Sigmoid colon (tissue), 6 donors: ENCODE measurements at regions not wholly inside any gene's neighbourhood (a gene's known extent, or its start where the extent isn't known, plus 50 kb on each side); places are given as distances from the start of the nearest gene placed in this dataset.

Experiments used
- DNase-seq: peaks from one replicate; pipeline ENCODE4 v3.0.0-alpha.2; 2019
- H3K27ac ChIP-seq, 4 donors: fragments of 200-600 bp; sonication (generic); one replicate each; pipeline ENCODE4 v1.5.1; 2016 to 2019; ENCODE audit warnings: mild to moderate bottlenecking in 1 of 4
- H3K27me3 ChIP-seq, 3 donors: fragments of 200-600 bp; sonication (generic); one replicate each; pipeline ENCODE4 v1.5.1; 2019; ENCODE audit warnings: mild to moderate bottlenecking in 1 of 3
- H3K36me3 ChIP-seq, 4 donors: fragments of 200-600 bp; sonication (generic); one replicate each; pipeline ENCODE4 v1.5.1; 2016 to 2019
- H3K4me1 ChIP-seq, 4 donors: fragments of 200-600 bp; sonication (generic); one replicate each; pipeline ENCODE4 v1.5.1; 2017 to 2019
- H3K4me3 ChIP-seq, 4 donors: fragments of 200-600 bp; sonication (generic); one replicate each; pipeline ENCODE4 v1.5.1; 2017 to 2019; ENCODE audit warnings: mild to moderate bottlenecking in 2 of 4, moderate library complexity in 1 of 4
- H3K9me3 ChIP-seq, 4 donors: fragments of 200-600 bp in 3 of 4; sonication (generic) in 3 of 4; one replicate each; pipeline versions ENCODE4 v1.5.1 to v1.6.1; 2013 to 2019
- EP300 ChIP-seq, 4 donors: sonication (generic); formaldehyde crosslinking; IDR thresholded peaks; one replicate each; pipeline ENCODE4 v1.6.1; 2017; ENCODE audit warnings: antibody characterized with exemption in 4 of 4
- POLR2A ChIP-seq, 2 donors: fragments of 450-650 bp; IDR thresholded peaks; one replicate each; pipeline ENCODE4 v1.6.1; 2016; ENCODE audit warnings: antibody characterized with exemption in 2 of 2, mild to moderate bottlenecking in 2 of 2, moderate library complexity in 2 of 2
- POLR2AphosphoS5 ChIP-seq, 4 donors: sonication (generic); formaldehyde crosslinking; IDR thresholded peaks; one replicate each; pipeline ENCODE4 v1.6.1; 2017; ENCODE audit warnings: antibody characterized with exemption in 4 of 4
- WGBS, 2 donors: extraction: QIAGEN DNeasy Blood & Tissue Kit; methylation state at CpG; one replicate each; pipeline ENCODE4 v1.1.7; 2013; 5-methylcytosine and 5-hydroxymethylcytosine counted together
- intact Hi-C: fragments of 100-400 bp; cut with DNase I; formaldehyde crosslinking; loops from one replicate; pipeline ENCODE4 v1.15.1; 2023
- TF ChIP-seq, protein P1 (sequence below), 4 experiments: fragments of 450-650 bp in 3 of 4; fragments of 200-600 bp in 1 of 4; IDR thresholded peaks; one replicate each; pipeline ENCODE4 v1.5.1; 2016 to 2019; ENCODE audit warnings: antibody characterized with exemption in 4 of 4, mild to moderate bottlenecking in 3 of 4, moderate library complexity in 2 of 4
- donor health status: healthy with polysubstance abuse.
- donor health status: healthy.

DNA sequence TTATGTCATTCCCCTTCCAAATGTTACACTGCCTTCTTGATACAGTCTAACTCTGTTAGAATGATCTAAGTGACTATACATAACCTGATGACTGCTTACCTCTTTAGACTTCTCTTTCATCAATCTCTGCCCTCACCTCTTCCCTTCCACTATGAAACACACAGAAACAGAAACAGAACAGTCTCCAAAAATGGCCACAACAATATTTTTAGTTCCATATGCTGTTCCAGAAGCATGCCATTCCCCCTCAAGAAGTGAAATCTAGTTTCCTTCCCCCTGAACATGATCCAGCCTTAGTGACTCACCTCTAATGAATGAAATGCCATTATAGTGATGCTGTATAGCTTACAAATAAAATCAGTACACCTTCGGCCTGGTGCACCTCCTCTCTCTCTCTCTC is 229.3 kb upstream of the TENT5A start:
- H3K4me3 ChIP-seq: no peak overlapping the region
- peaks cover 0 to 3% (median 0%) of the 10 kb centered on the region in 4 donors for H3K4me1 ChIP-seq
- no peaks in the 10 kb centered on the region for H3K36me3 ChIP-seq
- intact Hi-C loops: no loop called here
- WGBS, 2 donors: 39 to 68% methylated on average over 1 of the region's 1 CpG
- no peaks in the 10 kb centered on the region for H3K27me3 ChIP-seq
- no peak overlapping the region for H3K27ac ChIP-seq
- H3K9me3 ChIP-seq: peaks cover 0 to 7% (median 0%) of the 10 kb centered on the region in 4 donors
- TF ChIP-seq, protein P1, sequence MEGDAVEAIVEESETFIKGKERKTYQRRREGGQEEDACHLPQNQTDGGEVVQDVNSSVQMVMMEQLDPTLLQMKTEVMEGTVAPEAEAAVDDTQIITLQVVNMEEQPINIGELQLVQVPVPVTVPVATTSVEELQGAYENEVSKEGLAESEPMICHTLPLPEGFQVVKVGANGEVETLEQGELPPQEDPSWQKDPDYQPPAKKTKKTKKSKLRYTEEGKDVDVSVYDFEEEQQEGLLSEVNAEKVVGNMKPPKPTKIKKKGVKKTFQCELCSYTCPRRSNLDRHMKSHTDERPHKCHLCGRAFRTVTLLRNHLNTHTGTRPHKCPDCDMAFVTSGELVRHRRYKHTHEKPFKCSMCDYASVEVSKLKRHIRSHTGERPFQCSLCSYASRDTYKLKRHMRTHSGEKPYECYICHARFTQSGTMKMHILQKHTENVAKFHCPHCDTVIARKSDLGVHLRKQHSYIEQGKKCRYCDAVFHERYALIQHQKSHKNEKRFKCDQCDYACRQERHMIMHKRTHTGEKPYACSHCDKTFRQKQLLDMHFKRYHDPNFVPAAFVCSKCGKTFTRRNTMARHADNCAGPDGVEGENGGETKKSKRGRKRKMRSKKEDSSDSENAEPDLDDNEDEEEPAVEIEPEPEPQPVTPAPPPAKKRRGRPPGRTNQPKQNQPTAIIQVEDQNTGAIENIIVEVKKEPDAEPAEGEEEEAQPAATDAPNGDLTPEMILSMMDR (IDR thresholded peaks at IDR 0.05): no peak
- TF ChIP-seq EP300 (IDR thresholded peaks at IDR 0.05) (no peak), POLR2A (IDR thresholded peaks at IDR 0.05) (no peak), POLR2AphosphoS5 (IDR thresholded peaks at IDR 0.05) (no peak)
- no peak for DNase-seq

- TF ChIP-seq POLR2AphosphoS5 (IDR thresholded peaks at IDR 0.05) (no peak), EP300 (IDR thresholded peaks at IDR 0.05) (no peak), POLR2A (IDR thresholded peaks at IDR 0.05) (no peak)
- TF ChIP-seq, protein P1 (IDR thresholded peaks at IDR 0.05): no peak
- intact Hi-C loops: no loop called here
- H3K4me1 ChIP-seq: peaks cover 0 to 3% (median 0%) of the 10 kb centered on the region in 4 donors
- H3K9me3 ChIP-seq: peaks cover 0 to 7% (median 0%) of the 10 kb centered on the region in 4 donors
- DNase-seq: no peak
- H3K36me3 ChIP-seq: no peaks in the 10 kb centered on the region
- no peak overlapping the region for H3K4me3 ChIP-seq
- WGBS, 2 donors: 91% methylated on average over 1 of the region's 1 CpG
- H3K27ac ChIP-seq: no peak overlapping the region
- H3K27me3 ChIP-seq: no peaks in the 10 kb centered on the region
Observed at GRCh38 chr6:81979767-81980166, 227.3 kb upstream of the TENT5A start.

- intact Hi-C loops: no loop called here
- DNase-seq: no peak
- Histone ChIP-seq H3K36me3 (no peaks in the 10 kb centered on the region), H3K4me3 (no peak overlapping the region), H3K27ac (no peak overlapping the region), H3K9me3 (peaks cover 0 to 7% (median 2%) of the 10 kb centered on the region in 4 donors), H3K4me1 (peaks cover 0 to 3% (median 0%) of the 10 kb centered on the region in 4 donors), H3K27me3 (no peaks in the 10 kb centered on the region)
- TF ChIP-seq, protein P1 (IDR thresholded peaks at IDR 0.05): no peak
- no peak for TF ChIP-seq POLR2AphosphoS5 (IDR thresholded peaks at IDR 0.05)
- no peak for TF ChIP-seq POLR2A (IDR thresholded peaks at IDR 0.05)
- TF ChIP-seq EP300 (IDR thresholded peaks at IDR 0.05): no peak
Observed at GRCh38 chr6:81979329-81979728, 226.8 kb upstream of the TENT5A start.

DNA sequence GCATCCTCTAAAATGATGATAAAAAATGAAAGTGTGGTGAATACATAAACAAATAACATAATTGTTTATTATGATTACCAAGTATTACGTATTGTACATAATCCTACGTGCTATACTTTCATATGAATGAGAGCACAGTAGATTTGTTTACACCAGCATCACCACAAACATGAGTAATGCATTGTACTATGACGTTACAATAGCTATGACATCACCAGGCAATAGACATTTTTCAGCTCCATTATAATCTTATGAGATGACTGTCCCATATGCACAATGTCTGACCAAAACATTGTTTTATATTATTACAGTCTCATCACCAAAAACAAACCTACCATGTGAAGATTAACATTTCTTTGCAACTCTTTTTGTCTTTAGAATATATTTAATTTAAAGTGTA is 225.7 kb upstream of the TENT5A start:
- Histone ChIP-seq H3K27ac (no peak overlapping the region), H3K4me3 (no peak overlapping the region), H3K9me3 (peaks cover 0 to 7% (median 2%) of the 10 kb centered on the region in 4 donors), H3K27me3 (no peaks in the 10 kb centered on the region), H3K4me1 (peaks cover 0 to 3% (median 0%) of the 10 kb centered on the region in 4 donors), H3K36me3 (no peaks in the 10 kb centered on the region)
- no peak for DNase-seq
- no peak for TF ChIP-seq EP300 (IDR thresholded peaks at IDR 0.05)
- WGBS, 2 donors: 66 to 82% methylated on average over 3 of the region's 3 CpGs
- intact Hi-C loops: no loop called here

DNA sequence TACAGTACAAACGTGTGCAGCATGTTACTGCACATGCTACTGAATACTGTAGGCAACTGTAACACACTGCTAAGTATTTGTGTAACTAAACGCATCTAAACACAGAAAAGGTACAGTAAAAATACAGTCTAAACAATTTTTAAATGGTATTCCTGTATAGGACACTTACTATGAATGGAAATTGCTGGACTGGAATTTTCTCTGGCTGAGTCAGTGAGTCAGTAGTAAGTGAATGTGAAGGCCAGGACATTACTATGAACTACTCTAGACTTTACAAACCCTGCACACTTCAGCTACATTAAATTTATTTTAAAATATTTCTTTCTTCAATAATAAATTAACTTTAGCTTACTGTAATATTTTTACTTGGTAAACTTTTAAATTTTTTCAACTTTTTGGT is 225.0 kb upstream of the TENT5A start:
- no peak overlapping the region for H3K4me3 ChIP-seq
- no peaks in the 10 kb centered on the region for H3K27me3 ChIP-seq
- peaks cover 0 to 7% (median 2%) of the 10 kb centered on the region in 4 donors for H3K9me3 ChIP-seq
- intact Hi-C loops: no loop called here
- H3K36me3 ChIP-seq: no peaks in the 10 kb centered on the region
- no peak for DNase-seq
- H3K4me1 ChIP-seq: peaks cover 0 to 3% (median 0%) of the 10 kb centered on the region in 4 donors
- no peak overlapping the region for H3K27ac ChIP-seq
- WGBS, 2 donors: 84 to 88% methylated on average over 2 of the region's 2 CpGs
- TF ChIP-seq, protein P1 (IDR thresholded peaks at IDR 0.05): no peak
